Keratinocyte (primary cell): ENCODE measurements at regions not wholly inside any gene's neighbourhood (a gene's known extent, or its start where the extent isn't known, plus 50 kb on each side); places are given as distances from the start of the nearest gene placed in this dataset.

Source experiments
- DNase-seq: peaks from one replicate; pipeline ENCODE4 v3.0.0-alpha.2; 2011; ENCODE audit warnings: low read depth, missing footprints, low spot score
- FAIRE-seq: peaks from 2 replicates; lab custom pipeline; 2011; peaks lifted over from hg19 to GRCh38; lab: Jason Lieb, UNC
- H2AFZ ChIP-seq: 2 replicates; pipeline ENCODE4 v1.6.0; 2012; ENCODE audit warnings: low read length, control low read depth, inconsistent platforms; ENCODE audit not compliant: control insufficient read depth
- H3K27ac ChIP-seq: 2 replicates; pipeline ENCODE4 v1.5.1; 2011; ENCODE audit warnings: low read length; ENCODE audit not compliant: control insufficient read depth, insufficient read depth
- H3K27me3 ChIP-seq: 3 replicates; pipeline ENCODE4 v1.6.0; 2011; ENCODE audit warnings: low read length; ENCODE audit not compliant: control insufficient read depth, insufficient read depth; ENCODE audit errors: extremely low read depth
- H3K36me3 ChIP-seq, 2 experiments: 2 replicates in 1 of 2; 3 replicates in 1 of 2; pipeline ENCODE4 v1.5.1; 2011; ENCODE audit warnings: low read length in 2 of 2, mild to moderate bottlenecking in 1 of 2; ENCODE audit not compliant: control insufficient read depth in 2 of 2, insufficient read depth in 2 of 2; ENCODE audit errors: extremely low read depth in 1 of 2
- H3K4me1 ChIP-seq: 3 replicates; pipeline ENCODE4 v1.5.1; 2011; ENCODE audit warnings: low read length; ENCODE audit not compliant: control insufficient read depth, insufficient read depth; ENCODE audit errors: extremely low read depth
- H3K4me2 ChIP-seq: 3 replicates; pipeline ENCODE4 v1.6.0; 2011; ENCODE audit warnings: low read depth, low read length; ENCODE audit not compliant: control insufficient read depth, insufficient read depth; ENCODE audit errors: extremely low read depth
- H3K4me3 ChIP-seq, 3 experiments: fragments of 200-600 bp in 1 of 3; sonication (generic) in 1 of 3; 2 replicates in 2 of 3; 3 replicates in 1 of 3; pipeline ENCODE4 v1.5.1; 2011 to 2016; ENCODE audit warnings: low read length in 3 of 3, mild to moderate bottlenecking in 3 of 3, control low read depth in 2 of 3, inconsistent platforms in 1 of 3, low read depth in 1 of 3, mixed read lengths in 1 of 3, mixed run types in 1 of 3, moderate library complexity in 1 of 3; ENCODE audit not compliant: control insufficient read depth in 2 of 3, insufficient read depth in 2 of 3; ENCODE audit errors: extremely low read depth in 1 of 3
- H3K79me2 ChIP-seq: 2 replicates; pipeline ENCODE4 v1.6.0; 2012; ENCODE audit warnings: low read length; ENCODE audit not compliant: control insufficient read depth, insufficient read depth
- H3K9ac ChIP-seq: 3 replicates; pipeline ENCODE4 v1.6.0; 2011; ENCODE audit warnings: low read length; ENCODE audit not compliant: control insufficient read depth, insufficient read depth; ENCODE audit errors: extremely low read depth
- H3K9me1 ChIP-seq: 3 replicates; pipeline ENCODE4 v1.6.0; 2011; ENCODE audit warnings: low read length; ENCODE audit not compliant: control insufficient read depth, insufficient read depth; ENCODE audit errors: extremely low read depth
- H3K9me3 ChIP-seq: 2 replicates; pipeline ENCODE4 v1.5.1; 2012; ENCODE audit warnings: low read depth, low read length; ENCODE audit not compliant: control insufficient read depth
- H4K20me1 ChIP-seq: 3 replicates; pipeline ENCODE4 v1.6.0; 2011; ENCODE audit warnings: low read length; ENCODE audit not compliant: control insufficient read depth, insufficient read depth; ENCODE audit errors: extremely low read depth
- CTCF ChIP-seq, 3 experiments: IDR thresholded peaks in 1 of 3; conservative IDR thresholded peaks in 1 of 3; optimal IDR thresholded peaks in 1 of 3; 2 replicates in 2 of 3; 3 replicates in 1 of 3; pipeline versions ENCODE3 to v1.5.1; 2011; ENCODE audit warnings: low read length in 3 of 3, mild to moderate bottlenecking in 3 of 3, moderate library complexity in 2 of 3, control low read depth in 1 of 3, inconsistent platforms in 1 of 3; ENCODE audit not compliant: insufficient read depth in 2 of 3; ENCODE audit errors: extremely low read depth in 1 of 3
- EZH2 ChIP-seq: IDR thresholded peaks from one replicate; pipeline ENCODE4 v1.6.1; 2012; ENCODE audit warnings: inconsistent platforms, mild to moderate bottlenecking, low read length, moderate library complexity
- dilution Hi-C: fragments of 300-500 bp; cut with MboI; formaldehyde crosslinking; loops from one replicate; pipeline ENCODE4 v1.7.0; 2020; ENCODE audit warnings: low sequenced_read_pairs; ENCODE audit not compliant: extremely low pct_ligation_motif_present

- no peak for TF ChIP-seq EZH2
- no peak for TF ChIP-seq CTCF (optimal IDR thresholded peaks at IDR 0.05 in 1 of 3, IDR thresholded peaks at IDR 0.05 in 1 of 3, conservative IDR thresholded peaks at IDR 0.05 in 1 of 3; ENCODE audit: extremely low read depth in 1 of 3, insufficient read depth in 2 of 3, low read length in 3 of 3)
- Histone ChIP-seq H3K79me2 (no peaks in the 10 kb centered on the region), H2AFZ (no peak overlapping the region), H3K36me3 (no peaks in the 10 kb centered on the region), H3K27ac (no peak overlapping the region), H3K9me1 (no peaks in the 10 kb centered on the region), H3K27me3 (no peaks in the 10 kb centered on the region), H3K4me2 (no peak overlapping the region), H3K4me3 (no peak overlapping the region), H3K4me1 (no peaks in the 10 kb centered on the region), H3K9me3 (no peaks in the 10 kb centered on the region), H4K20me1 (no peaks in the 10 kb centered on the region), H3K9ac (no peak overlapping the region)
- dilution Hi-C loops = no loop called here
- DNase-seq = no peak
- FAIRE-seq = no peak
These were observed 99.8 kb upstream of the DIO2 start for GRCh38 chr14:80310938-80311750.

- Histone ChIP-seq H3K9me1 (no peaks in the 10 kb centered on the region), H4K20me1 (no peaks in the 10 kb centered on the region), H3K4me1 (no peaks in the 10 kb centered on the region), H3K4me3 (no peak overlapping the region), H3K9me3 (no peaks in the 10 kb centered on the region), H3K79me2 (no peaks in the 10 kb centered on the region), H3K9ac (no peak overlapping the region), H3K27ac (no peak overlapping the region), H3K4me2 (no peak overlapping the region), H3K36me3 (no peaks in the 10 kb centered on the region), H2AFZ (no peak overlapping the region), H3K27me3 (no peaks in the 10 kb centered on the region)
- TF ChIP-seq CTCF (optimal IDR thresholded peaks at IDR 0.05 in 1 of 3, IDR thresholded peaks at IDR 0.05 in 1 of 3, conservative IDR thresholded peaks at IDR 0.05 in 1 of 3; ENCODE audit: extremely low read depth in 1 of 3, insufficient read depth in 2 of 3, low read length in 3 of 3) (no peak), EZH2 (no peak)
- FAIRE-seq (no peak), DNase-seq (no peak)
- dilution Hi-C loops = no loop called here
These were observed 92.9 kb upstream of the DIO2 start for GRCh38 chr14:80304125-80304766.
